HS-27A (cell line): ENCODE measurements at regions not wholly inside any gene's neighbourhood (a gene's known extent, or its start where the extent isn't known, plus 50 kb on each side); places are given as distances from the start of the nearest gene placed in this dataset.
"Not testable (repeated sequence)": the region's sequence is repeated elsewhere in the genome, so short reads cannot be mapped to it uniquely, and the experiment has no call there.

Experiments
- DNase-seq: peaks from one replicate; pipeline ENCODE4 v3.0.0-alpha.2; 2012; ENCODE audit warnings: low read depth, missing footprints

GRCh38 chr1:219352961-219353651 lies 179.4 kb downstream of the LYPLAL1 start:
- DNase-seq: no peak

- DNase-seq: no peak
Measured at GRCh38 chr1:219350172-219350931, 176.7 kb downstream of the LYPLAL1 start.

- no peak for DNase-seq
Measured at GRCh38 chr1:219347921-219348391, 174.3 kb downstream of the LYPLAL1 start.

GRCh38 chr1:219347376-219347775 lies 173.7 kb downstream of the LYPLAL1 start:
- DNase-seq: no peak

GRCh38 chr1:219345953-219346352 lies 172.3 kb downstream of the LYPLAL1 start:
- DNase-seq: no peak

- DNase-seq: no peak
Measured at GRCh38 chr1:219342836-219343235, 169.2 kb downstream of the LYPLAL1 start.

GRCh38 chr1:219340796-219341195 lies 167.1 kb downstream of the LYPLAL1 start:
- DNase-seq: no peak

GRCh38 chr1:219339466-219339865 lies 165.8 kb downstream of the LYPLAL1 start:
- DNase-seq: no peak

- DNase-seq: no peak
Measured at GRCh38 chr1:219337588-219337987, 163.9 kb downstream of the LYPLAL1 start.

- DNase-seq: no peak
Measured at GRCh38 chr1:219333626-219334025, 159.9 kb downstream of the LYPLAL1 start.

GRCh38 chr1:219331424-219331823 lies 157.7 kb downstream of the LYPLAL1 start:
- no peak for DNase-seq

- DNase-seq: no peak
Measured at GRCh38 chr1:219330669-219331068, 157.0 kb downstream of the LYPLAL1 start.

- no peak for DNase-seq
Measured at GRCh38 chr1:219330001-219330400, 156.3 kb downstream of the LYPLAL1 start.

- DNase-seq: no peak
Measured at GRCh38 chr1:219329578-219329977, 155.9 kb downstream of the LYPLAL1 start.

GRCh38 chr1:219326843-219327242 lies 153.2 kb downstream of the LYPLAL1 start:
- DNase-seq: no peak

GRCh38 chr1:219325368-219325742 lies 151.7 kb downstream of the LYPLAL1 start:
- DNase-seq: no peak

- peak; percentile 77 for DNase-seq
Measured at GRCh38 chr1:219324629-219325367, 151.1 kb downstream of the LYPLAL1 start.

GRCh38 chr1:219324171-219324570 lies 150.5 kb downstream of the LYPLAL1 start:
- no peak for DNase-seq

- no peak for DNase-seq
Measured at GRCh38 chr1:219323426-219323825, 149.7 kb downstream of the LYPLAL1 start.

- DNase-seq: no peak
Measured at GRCh38 chr1:219322766-219323165, 149.1 kb downstream of the LYPLAL1 start.

- not testable (repeated sequence) for DNase-seq
Measured at GRCh38 chr1:219320563-219320962, 146.9 kb downstream of the LYPLAL1 start.

GRCh38 chr1:219318826-219319225 lies 145.1 kb downstream of the LYPLAL1 start:
- DNase-seq: no peak
